H9 (cell line): ENCODE measurements at regions not wholly inside any gene's neighbourhood (a gene's known extent, or its start where the extent isn't known, plus 50 kb on each side); places are given as distances from the start of the nearest gene placed in this dataset.

ENCODE experiments used
- DNase-seq: peaks from one replicate; pipeline ENCODE4 v3.0.0-alpha.2; 2017
- H2AFZ ChIP-seq: one replicate; pipeline ENCODE4 v1.6.1; 2013; ENCODE audit warnings: mild to moderate bottlenecking, low read length, control low read depth, moderate library complexity
- H2AK5ac ChIP-seq: 2 replicates; pipeline ENCODE4 v1.6.1; 2013; ENCODE audit warnings: low read length, control low read depth, mixed read lengths; ENCODE audit not compliant: insufficient read length
- H2BK120ac ChIP-seq: one replicate; pipeline ENCODE4 v1.6.1; 2013; ENCODE audit warnings: low read depth, mild to moderate bottlenecking, low read length, control low read depth, inconsistent platforms; ENCODE audit not compliant: poor library complexity, severe bottlenecking
- H2BK12ac ChIP-seq: 2 replicates; pipeline ENCODE4 v1.6.1; 2013; ENCODE audit warnings: low read length, control low read depth, mixed read lengths, low read depth; ENCODE audit not compliant: insufficient read length
- H2BK15ac ChIP-seq: 2 replicates; pipeline ENCODE4 v1.6.1; 2013; ENCODE audit warnings: low read depth, low read length, control low read depth
- H2BK20ac ChIP-seq: one replicate; pipeline ENCODE4 v1.6.1; 2013; ENCODE audit warnings: low read depth, mild to moderate bottlenecking, low read length, control low read depth, inconsistent platforms; ENCODE audit not compliant: poor library complexity, severe bottlenecking
- H2BK5ac ChIP-seq: 2 replicates; pipeline ENCODE4 v1.6.1; 2013; ENCODE audit warnings: low read length, control low read depth, mixed read lengths; ENCODE audit not compliant: insufficient read length
- H3K14ac ChIP-seq: 2 replicates; pipeline ENCODE4 v1.6.1; 2013; ENCODE audit warnings: low read length, control low read depth; ENCODE audit not compliant: insufficient read depth
- H3K18ac ChIP-seq: 2 replicates; pipeline ENCODE4 v1.6.1; 2013; ENCODE audit warnings: low read depth, mild to moderate bottlenecking, mixed read lengths, low read length, control low read depth; ENCODE audit not compliant: insufficient read length
- H3K23ac ChIP-seq: 2 replicates; pipeline ENCODE4 v1.6.1; 2013; ENCODE audit warnings: low read length, control low read depth, mixed read lengths, low read depth; ENCODE audit not compliant: insufficient read length
- H3K23me2 ChIP-seq: 2 replicates; pipeline ENCODE4 v1.6.1; 2013; ENCODE audit warnings: low read depth, mild to moderate bottlenecking, mixed read lengths, low read length, control low read depth; ENCODE audit not compliant: insufficient read length, poor library complexity, severe bottlenecking
- H3K27ac ChIP-seq: 2 replicates; pipeline ENCODE4 v1.5.1; 2013; ENCODE audit warnings: low read length, control low read depth, mixed read lengths, low read depth; ENCODE audit not compliant: insufficient read length
- H3K27me3 ChIP-seq: 2 replicates; pipeline ENCODE4 v1.6.1; 2013; ENCODE audit warnings: low read length, control low read depth, inconsistent platforms; ENCODE audit not compliant: insufficient read depth
- H3K4ac ChIP-seq: 2 replicates; pipeline ENCODE4 v1.6.1; 2013; ENCODE audit warnings: low read depth, mild to moderate bottlenecking, control low read depth, inconsistent platforms, low read length, moderate library complexity
- H3K4me1 ChIP-seq: 2 replicates; pipeline ENCODE4 v1.6.1; 2013; ENCODE audit warnings: low read length, control low read depth, inconsistent platforms; ENCODE audit not compliant: insufficient read depth
- H3K4me2 ChIP-seq: 2 replicates; pipeline ENCODE4 v1.6.1; 2013; ENCODE audit warnings: low read length, control low read depth, mixed read lengths; ENCODE audit not compliant: insufficient read length, insufficient read depth
- H3K56ac ChIP-seq: 2 replicates; pipeline ENCODE4 v1.6.1; 2013; ENCODE audit warnings: low read depth, mild to moderate bottlenecking, mixed read lengths, low read length, control low read depth; ENCODE audit not compliant: insufficient read length
- H3K79me1 ChIP-seq: 2 replicates; pipeline ENCODE4 v1.6.1; 2013; ENCODE audit warnings: low read depth, mild to moderate bottlenecking, moderate library complexity, low read length, control low read depth, inconsistent platforms; ENCODE audit not compliant: insufficient read depth, poor library complexity, severe bottlenecking
- H3K79me2 ChIP-seq: 2 replicates; pipeline ENCODE4 v1.6.1; 2013; ENCODE audit warnings: low read length, control low read depth, inconsistent platforms; ENCODE audit not compliant: insufficient read depth
- H3K9ac ChIP-seq: 2 replicates; pipeline ENCODE4 v1.6.1; 2013; ENCODE audit warnings: low read length, control low read depth, mixed read lengths; ENCODE audit not compliant: insufficient read length; ENCODE audit errors: extremely low read depth
- H3K9me3 ChIP-seq: one replicate; pipeline ENCODE4 v1.6.1; 2013; ENCODE audit warnings: low read depth, low read length, inconsistent platforms; ENCODE audit not compliant: control insufficient read depth
- H3T11ph ChIP-seq: one replicate; pipeline ENCODE4 v1.6.1; 2013; ENCODE audit warnings: mild to moderate bottlenecking, low read length, control low read depth, inconsistent platforms
- H4K20me1 ChIP-seq: one replicate; pipeline ENCODE4 v1.6.1; 2013; ENCODE audit not compliant: control insufficient read depth, insufficient read length, insufficient read depth
- H4K5ac ChIP-seq: 2 replicates; pipeline ENCODE4 v1.6.1; 2013; ENCODE audit warnings: low read depth, mild to moderate bottlenecking, mixed read lengths, low read length, control low read depth; ENCODE audit not compliant: insufficient read length
- H4K8ac ChIP-seq: replicated peaks from 2 replicates; pipeline ENCODE4 v1.6.1; 2013; ENCODE audit warnings: low read length, control low read depth, mixed read lengths, low read depth; ENCODE audit not compliant: insufficient read length
- H4K91ac ChIP-seq: 2 replicates; pipeline ENCODE4 v1.6.1; 2013; ENCODE audit warnings: low read depth, mild to moderate bottlenecking, moderate library complexity, mixed read lengths, low read length, control low read depth; ENCODE audit not compliant: insufficient read length
- H3K27ac Mint-ChIP-seq, 3 experiments: 2 replicates in 2 of 3; 3 replicates in 1 of 3; pipeline ENCODE4 v1.8.0; 2020 to 2021; ENCODE audit warnings: mixed read lengths in 3 of 3, mild to moderate bottlenecking in 1 of 3, moderate library complexity in 1 of 3
- H3K27me3 Mint-ChIP-seq: 2 replicates; pipeline ENCODE4 v1.8.0; 2021; ENCODE audit warnings: low read depth, mild to moderate bottlenecking, moderate library complexity, mixed read lengths
- H3K36me3 Mint-ChIP-seq, 3 experiments: 2 replicates in 2 of 3; 3 replicates in 1 of 3; pipeline ENCODE4 v1.8.0; 2020 to 2021; ENCODE audit warnings: low read depth in 3 of 3, mixed read lengths in 3 of 3; ENCODE audit not compliant: insufficient read depth in 1 of 3
- H3K4me1 Mint-ChIP-seq, 2 experiments: 2 replicates each; pipeline ENCODE4 v1.8.0; 2020; ENCODE audit warnings: mixed read lengths in 2 of 2
- H3K4me3 Mint-ChIP-seq, 2 experiments: 2 replicates in 1 of 2; 3 replicates in 1 of 2; pipeline ENCODE4 v1.8.0; 2020 to 2021; ENCODE audit warnings: mild to moderate bottlenecking in 2 of 2, mixed read lengths in 2 of 2, moderate library complexity in 1 of 2
- H3K9me3 Mint-ChIP-seq, 2 experiments: 2 replicates in 1 of 2; 3 replicates in 1 of 2; pipeline ENCODE4 v1.8.0; 2020; ENCODE audit warnings: mild to moderate bottlenecking in 2 of 2, mixed read lengths in 2 of 2, moderate library complexity in 1 of 2
- WGBS: extraction: QIAGEN DNeasy Blood & Tissue Kit; methylation state at CpG from one replicate; pipeline ENCODE4 v1.1.7; 2013; ENCODE audit warnings: missing lambda C conversion rate, low lambda C conversion rate, mixed read lengths; ENCODE audit not compliant: insufficient read length; ENCODE audit errors: extremely low coverage; 5-methylcytosine and 5-hydroxymethylcytosine counted together
- TF ChIP-seq, protein P1 (sequence below): fragments of 200-600 bp; sonication (generic); conservative IDR thresholded peaks from 3 replicates; pipeline ENCODE4 v1.8.0; 2021; ENCODE audit warnings: antibody characterized with exemption, mild to moderate bottlenecking

DNA sequence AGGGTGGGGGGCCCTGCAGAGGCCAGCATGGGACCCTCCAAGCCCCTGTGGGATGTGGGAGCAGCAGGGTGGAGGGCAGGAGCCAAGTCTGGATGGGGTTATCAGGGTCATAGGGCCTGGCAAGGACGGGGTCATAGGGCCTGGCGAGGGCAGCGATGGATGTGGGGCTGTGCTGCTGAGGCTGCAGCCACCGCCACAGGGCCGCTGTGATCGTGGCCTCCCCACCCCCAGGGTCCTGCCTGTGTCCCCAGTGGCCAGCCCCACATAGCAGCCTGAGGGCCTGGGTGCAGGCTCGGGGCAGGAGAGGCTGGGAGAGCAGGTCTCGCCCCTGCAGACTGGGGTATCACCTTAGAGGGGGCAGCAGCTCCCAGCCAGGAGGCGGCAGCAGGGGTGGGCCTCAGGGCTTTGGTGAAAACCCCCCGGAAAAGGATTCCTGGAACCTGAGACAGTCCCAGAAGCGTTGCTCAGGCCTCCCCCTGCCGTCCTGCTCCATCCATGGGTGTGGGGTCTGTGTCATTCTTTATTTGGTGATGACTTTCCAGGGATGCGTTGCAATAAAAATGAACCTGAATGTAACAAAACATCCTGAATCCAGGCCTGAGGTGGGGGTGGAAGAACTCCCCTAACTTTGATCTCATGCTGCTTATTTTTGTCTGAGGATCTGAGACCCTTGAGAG lies 107.3 kb upstream of the SHH start:
- no CpG with 5 or more reads among the region's 13 CpGs for WGBS
- H4K5ac ChIP-seq: no peak overlapping the region
- no peak overlapping the region for H3K18ac ChIP-seq
- no peak overlapping the region for H3K27ac ChIP-seq
- H3K4me3 Mint-ChIP-seq: no peak overlapping the region
- no peaks in the 10 kb centered on the region for H3K9me3 ChIP-seq
- no peak overlapping the region for H2BK5ac ChIP-seq
- H3K27me3 Mint-ChIP-seq: peaks cover 16% of the 10 kb centered on the region
- H2BK12ac ChIP-seq: no peak overlapping the region
- H3K27ac Mint-ChIP-seq: no peak overlapping the region; a peak in 1 of 7 replicates
- no peaks in the 10 kb centered on the region for H3K79me2 ChIP-seq
- no peak overlapping the region for H3T11ph ChIP-seq
- no peak overlapping the region for H3K14ac ChIP-seq
- no peaks in the 10 kb centered on the region for H4K20me1 ChIP-seq
- H2BK20ac ChIP-seq: no peak overlapping the region
- H4K91ac ChIP-seq: no peak overlapping the region
- H3K27me3 ChIP-seq: no peaks in the 10 kb centered on the region; the same call in 1 of the 2 replicates
- H2BK15ac ChIP-seq: no peak overlapping the region
- no peak for DNase-seq
- no peak overlapping the region for H3K9ac ChIP-seq
- H3K23me2 ChIP-seq: no peaks in the 10 kb centered on the region
- H3K23ac ChIP-seq: no peak overlapping the region
- TF ChIP-seq, protein P1, sequence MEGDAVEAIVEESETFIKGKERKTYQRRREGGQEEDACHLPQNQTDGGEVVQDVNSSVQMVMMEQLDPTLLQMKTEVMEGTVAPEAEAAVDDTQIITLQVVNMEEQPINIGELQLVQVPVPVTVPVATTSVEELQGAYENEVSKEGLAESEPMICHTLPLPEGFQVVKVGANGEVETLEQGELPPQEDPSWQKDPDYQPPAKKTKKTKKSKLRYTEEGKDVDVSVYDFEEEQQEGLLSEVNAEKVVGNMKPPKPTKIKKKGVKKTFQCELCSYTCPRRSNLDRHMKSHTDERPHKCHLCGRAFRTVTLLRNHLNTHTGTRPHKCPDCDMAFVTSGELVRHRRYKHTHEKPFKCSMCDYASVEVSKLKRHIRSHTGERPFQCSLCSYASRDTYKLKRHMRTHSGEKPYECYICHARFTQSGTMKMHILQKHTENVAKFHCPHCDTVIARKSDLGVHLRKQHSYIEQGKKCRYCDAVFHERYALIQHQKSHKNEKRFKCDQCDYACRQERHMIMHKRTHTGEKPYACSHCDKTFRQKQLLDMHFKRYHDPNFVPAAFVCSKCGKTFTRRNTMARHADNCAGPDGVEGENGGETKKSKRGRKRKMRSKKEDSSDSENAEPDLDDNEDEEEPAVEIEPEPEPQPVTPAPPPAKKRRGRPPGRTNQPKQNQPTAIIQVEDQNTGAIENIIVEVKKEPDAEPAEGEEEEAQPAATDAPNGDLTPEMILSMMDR: no peak
- H4K8ac ChIP-seq: no peak overlapping the region
- no peak overlapping the region for H3K4ac ChIP-seq
- H2BK120ac ChIP-seq: no peak overlapping the region
- no peaks in the 10 kb centered on the region for H3K36me3 Mint-ChIP-seq
- no peak overlapping the region for H2AFZ ChIP-seq
- H3K4me1 ChIP-seq: no peaks in the 10 kb centered on the region
- peaks cover 7 to 9% of the 10 kb centered on the region in 2 experiments; a peak in 4 of 5 replicates for H3K9me3 Mint-ChIP-seq
- H3K79me1 ChIP-seq: no peaks in the 10 kb centered on the region
- no peak overlapping the region for H3K4me2 ChIP-seq
- no peak overlapping the region for H2AK5ac ChIP-seq
- no peak overlapping the region for H3K56ac ChIP-seq
- H3K4me1 Mint-ChIP-seq: peaks cover 11 to 12% of the 10 kb centered on the region in 2 experiments
